Prostate gland (tissue), 2 donors: ENCODE measurements at regions not wholly inside any gene's neighbourhood (a gene's known extent, or its start where the extent isn't known, plus 50 kb on each side); places are given as distances from the start of the nearest gene placed in this dataset.

Source experiments
- DNase-seq: peaks from one replicate; pipeline ENCODE4 v3.0.0-alpha.2; 2019; ENCODE audit warnings: low spot score
- H3K27ac ChIP-seq, 2 donors: fragments of 200-600 bp; sonication (generic); 2 replicates each; pipeline ENCODE4 v1.5.1; 2017 to 2019
- H3K27me3 ChIP-seq: fragments of 200-600 bp; sonication (generic); replicated peaks from 2 replicates; pipeline ENCODE4 v1.5.1; 2019; ENCODE audit not compliant: insufficient read depth
- H3K36me3 ChIP-seq, 2 donors: fragments of 200-600 bp; sonication (generic); 1 replicate in 1 of 2; 2 replicates in 1 of 2; pipeline versions ENCODE4 v1.5.1 to v1.8.1; 2017 to 2019
- H3K4me1 ChIP-seq: fragments of 200-600 bp; sonication (generic); replicated peaks from 2 replicates; pipeline ENCODE4 v1.5.1; 2019
- H3K4me3 ChIP-seq, 2 donors: fragments of 200-600 bp; sonication (generic); 2 replicates each; pipeline ENCODE4 v1.5.1; 2017 to 2019
- H3K9me3 ChIP-seq: fragments of 200-600 bp; sonication (generic); 2 replicates; pipeline ENCODE4 v1.5.1; 2017
- CTCF ChIP-seq, 4 experiments: fragments of 200-600 bp in 2 of 4; fragments of 450-650 bp in 2 of 4; sonication (generic) in 2 of 4; IDR thresholded peaks; 1 replicate in 3 of 4; 2 replicates in 1 of 4; pipeline ENCODE4 v1.5.1; 2016 to 2019; ENCODE audit warnings: antibody characterized with exemption in 4 of 4, mild to moderate bottlenecking in 2 of 4, moderate library complexity in 2 of 4
- POLR2A ChIP-seq: fragments of 450-650 bp; IDR thresholded peaks from one replicate; pipeline ENCODE4 v1.6.1; 2016; ENCODE audit warnings: antibody characterized with exemption, mild to moderate bottlenecking
- POLR2AphosphoS5 ChIP-seq: sonication (generic); formaldehyde crosslinking; IDR thresholded peaks from one replicate; pipeline ENCODE4 v1.6.1; 2017; ENCODE audit warnings: antibody characterized with exemption
- WGBS: methylation state at CpG from one replicate; pipeline ENCODE4 v1.1.5; 2018; 5-methylcytosine and 5-hydroxymethylcytosine counted together
- intact Hi-C: fragments of 100-400 bp; cut with DNase I; formaldehyde crosslinking; loops from one replicate; pipeline ENCODE4 v1.14.2; 2022

GRCh38 chr10:110411047-110411410, 86.7 kb upstream of the DUSP5 start:
- Histone ChIP-seq H3K4me3 (no peak overlapping the region), H3K9me3 (no peaks in the 10 kb centered on the region), H3K27me3 (no peaks in the 10 kb centered on the region), H3K27ac (no peak overlapping the region), H3K4me1 (no peaks in the 10 kb centered on the region), H3K36me3 (no peaks in the 10 kb centered on the region)
- DNase-seq, result no peak
- no peak for TF ChIP-seq POLR2AphosphoS5
- TF ChIP-seq POLR2A, result no peak
- no peak for TF ChIP-seq CTCF (IDR thresholded peaks at IDR 0.05)
- intact Hi-C loops, result no loop called here
- 77% methylated on average over 9 of the region's 9 CpGs for WGBS

DNA sequence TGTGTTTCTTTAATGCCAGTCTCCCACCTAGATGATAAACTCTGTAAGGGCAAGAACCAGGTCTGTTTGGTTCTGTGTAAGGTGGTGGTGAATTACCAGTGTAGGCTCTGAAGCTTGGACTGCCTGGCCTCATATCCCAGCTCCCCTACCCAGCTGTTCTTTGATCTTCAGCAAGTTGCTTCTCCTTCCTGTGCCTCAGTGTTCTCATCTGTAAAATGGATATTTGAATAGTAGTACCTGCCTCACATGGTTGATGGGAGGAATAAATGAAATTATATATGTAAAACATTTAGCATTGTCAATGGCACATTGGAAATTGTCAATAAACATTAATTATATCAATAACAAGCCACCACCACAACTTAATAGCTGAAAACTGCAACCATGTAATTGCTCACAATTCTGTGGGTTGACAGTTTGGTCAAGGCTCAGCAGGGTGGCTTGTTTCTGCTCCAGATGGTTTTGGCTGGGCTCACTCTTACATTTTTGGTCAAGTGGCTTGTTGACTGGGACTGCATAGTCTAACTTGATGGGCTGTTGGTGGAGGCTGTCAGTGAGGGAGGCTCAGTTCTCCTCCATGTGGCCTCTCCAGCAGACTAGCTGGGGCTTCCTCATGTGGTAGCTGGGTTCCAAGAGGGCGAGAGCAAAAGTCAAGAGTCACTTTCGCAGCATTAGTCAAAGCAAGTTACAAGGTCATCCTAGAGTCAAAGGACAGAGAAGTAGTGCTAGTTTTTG, 84.5 kb upstream of the DUSP5 start:
- Histone ChIP-seq H3K27me3 (no peaks in the 10 kb centered on the region), H3K27ac (no peak overlapping the region), H3K4me3 (no peak overlapping the region), H3K4me1 (no peaks in the 10 kb centered on the region), H3K9me3 (no peaks in the 10 kb centered on the region), H3K36me3 (no peaks in the 10 kb centered on the region)
- DNase-seq, result no peak
- intact Hi-C loops, result no loop called here
- WGBS, result 97% methylated on average over 2 of the region's 2 CpGs
- TF ChIP-seq CTCF (IDR thresholded peaks at IDR 0.05) (no peak), POLR2AphosphoS5 (no peak), POLR2A (no peak)

GRCh38 chr10:110413903-110414547, 83.7 kb upstream of the DUSP5 start:
- TF ChIP-seq POLR2AphosphoS5, result no peak
- intact Hi-C loops, result no loop called here
- Histone ChIP-seq H3K27ac (no peak overlapping the region), H3K27me3 (no peaks in the 10 kb centered on the region), H3K4me1 (no peaks in the 10 kb centered on the region), H3K36me3 (no peaks in the 10 kb centered on the region), H3K4me3 (no peak overlapping the region), H3K9me3 (no peaks in the 10 kb centered on the region)
- 94% methylated on average over 11 of the region's 11 CpGs for WGBS
- no peak for DNase-seq

DNA sequence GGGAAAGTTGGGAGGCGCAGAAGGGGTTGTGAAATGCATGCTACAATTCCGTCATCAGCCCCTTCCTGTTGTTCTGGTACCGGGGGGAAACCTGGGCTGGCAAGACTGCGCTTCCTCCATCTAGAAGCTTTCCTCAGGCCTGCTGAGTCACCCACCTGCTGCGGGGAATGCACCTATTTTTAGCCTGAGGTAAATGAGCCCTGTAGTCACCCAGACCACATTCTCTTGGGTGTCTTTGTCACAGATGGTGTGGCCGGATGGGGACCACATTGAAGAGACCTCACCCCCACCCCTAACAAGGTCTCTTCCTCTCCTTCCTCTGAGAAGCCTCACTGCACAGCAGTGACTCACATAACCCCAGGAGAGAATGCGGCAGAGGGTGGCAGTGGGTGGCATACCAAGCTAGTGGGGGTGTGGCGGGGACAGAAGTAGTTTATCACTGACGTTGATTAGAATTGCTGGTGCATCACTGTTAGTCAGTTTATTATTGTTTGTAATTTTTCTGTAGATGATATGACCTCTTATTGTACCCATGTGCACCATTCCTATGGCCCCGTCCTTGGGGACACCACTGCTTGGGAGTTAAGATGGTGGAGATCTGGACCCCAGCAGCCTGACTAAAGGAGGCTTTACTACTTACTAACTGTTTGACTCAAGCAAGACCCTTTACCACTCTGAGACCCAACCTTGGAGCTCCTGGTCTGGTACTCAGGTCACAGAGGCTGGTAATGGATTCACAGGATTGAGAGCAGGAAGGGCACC, 83.0 kb upstream of the DUSP5 start:
- DNase-seq, result no peak
- WGBS, result 82% methylated on average over 10 of the region's 10 CpGs
- Histone ChIP-seq H3K27ac (no peak overlapping the region), H3K4me3 (no peak overlapping the region), H3K27me3 (no peaks in the 10 kb centered on the region), H3K4me1 (no peaks in the 10 kb centered on the region), H3K9me3 (no peaks in the 10 kb centered on the region), H3K36me3 (no peaks in the 10 kb centered on the region)
- intact Hi-C loops, result no loop called here
- TF ChIP-seq CTCF (IDR thresholded peaks at IDR 0.05) (no peak), POLR2A (no peak), POLR2AphosphoS5 (no peak)

- 44% methylated on average over 3 of the region's 3 CpGs for WGBS
- intact Hi-C loops, result no loop called here
- H3K27ac ChIP-seq, result no peak overlapping the region
- no peaks in the 10 kb centered on the region for H3K27me3 ChIP-seq
- H3K9me3 ChIP-seq, result no peaks in the 10 kb centered on the region
- no peaks in the 10 kb centered on the region for H3K36me3 ChIP-seq
- H3K4me3 ChIP-seq, result no peak overlapping the region
- TF ChIP-seq POLR2AphosphoS5, result no peak
- no peak for TF ChIP-seq POLR2A
- TF ChIP-seq CTCF (IDR thresholded peaks at IDR 0.05), result no peak
- no peak for DNase-seq
- no peaks in the 10 kb centered on the region for H3K4me1 ChIP-seq
These were observed 81.9 kb upstream of the DUSP5 start for GRCh38 chr10:110415809-110416208.
